GM18505 (cell line): ENCODE measurements at regions not wholly inside any gene's neighbourhood (a gene's known extent, or its start where the extent isn't known, plus 50 kb on each side); places are given as distances from the start of the nearest gene placed in this dataset.
"Not testable (repeated sequence)": the region's sequence is repeated elsewhere in the genome, so short reads cannot be mapped to it uniquely, and the experiment has no call there.

ENCODE experiments used
- ATAC-seq: cut with Tn5 transposase; IDR thresholded peaks from one replicate; pipeline ENCODE4 v1.9.1; 2021; ENCODE audit not compliant: unreplicated experiment

- ATAC-seq: not testable (repeated sequence)
Measured at GRCh38 chr18:14460364-14460763, 83.0 kb downstream of the POTEC start.

- ATAC-seq: not testable (repeated sequence)
Measured at GRCh38 chr18:14459826-14460225, 83.6 kb downstream of the POTEC start.

GRCh38 chr18:14458009-14458945 is 85.1 kb downstream of the POTEC start:
- not testable (repeated sequence) for ATAC-seq

- not testable (repeated sequence) for ATAC-seq
Measured at GRCh38 chr18:14450637-14451009, 92.8 kb downstream of the POTEC start.

- not testable (repeated sequence) for ATAC-seq
Measured at GRCh38 chr18:14449995-14450636, 93.3 kb downstream of the POTEC start.

DNA sequence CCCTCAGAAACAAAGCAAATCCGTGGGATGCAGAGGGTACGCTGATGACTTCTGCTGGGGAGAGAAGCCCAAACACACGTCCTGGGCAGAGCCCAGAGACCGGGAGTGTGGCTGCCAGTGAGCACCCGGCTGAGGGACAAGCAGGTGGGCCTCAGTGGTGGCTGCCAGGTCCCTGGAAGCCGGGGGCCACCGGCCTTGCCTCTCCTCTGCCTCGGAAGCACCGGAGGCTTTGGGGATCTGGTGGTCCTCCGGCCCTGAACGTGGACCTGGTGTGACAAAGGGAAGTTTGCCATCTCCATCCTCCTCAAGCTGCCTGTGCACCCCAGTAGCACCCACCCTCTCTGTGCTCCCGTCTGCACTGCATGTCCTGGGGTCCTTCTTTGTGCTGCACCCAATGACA is 94.3 kb downstream of the POTEC start:
- ATAC-seq: not testable (repeated sequence)

GRCh38 chr18:14447715-14448114 is 95.7 kb downstream of the POTEC start:
- not testable (repeated sequence) for ATAC-seq

DNA sequence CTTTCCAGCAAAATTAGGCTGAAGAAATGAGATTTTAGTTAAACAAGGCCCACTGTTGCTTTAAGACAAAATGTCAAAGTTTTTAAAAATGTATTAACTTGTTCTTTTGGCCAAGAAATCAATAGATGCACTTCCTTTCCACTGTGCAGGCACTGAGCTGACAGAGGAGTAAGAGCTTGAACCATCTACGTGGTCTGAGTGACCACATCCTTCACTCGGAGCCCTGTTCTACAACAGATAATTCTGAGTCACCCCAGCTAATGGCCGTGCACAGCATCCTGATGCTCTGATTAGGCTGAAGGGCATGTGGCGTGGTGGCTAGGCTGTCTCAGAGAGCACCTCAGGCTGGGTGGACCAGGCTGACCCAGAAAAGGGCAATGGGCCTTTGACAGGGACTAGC is 107.9 kb downstream of the POTEC start:
- ATAC-seq: not testable (repeated sequence)

DNA sequence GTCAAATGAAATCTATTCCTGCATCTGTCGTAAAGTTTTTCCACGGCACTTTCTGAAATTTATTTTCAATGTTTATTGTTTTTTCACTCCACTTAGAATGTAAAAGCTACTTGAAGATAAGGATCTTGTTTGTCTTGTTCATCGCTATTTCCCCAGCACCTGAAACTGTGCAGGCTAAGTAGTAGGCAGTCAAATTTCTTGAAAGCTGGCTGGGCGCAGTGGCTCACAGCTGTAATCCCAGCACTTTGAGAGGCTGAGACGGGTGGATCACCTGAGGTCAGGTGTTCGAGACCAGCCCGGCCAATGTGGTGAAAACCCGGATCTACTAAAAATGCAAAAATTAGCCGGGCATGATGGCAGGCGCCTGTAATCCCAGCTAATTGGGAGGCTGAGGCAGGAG is 111.0 kb downstream of the POTEC start:
- not testable (repeated sequence) for ATAC-seq

DNA sequence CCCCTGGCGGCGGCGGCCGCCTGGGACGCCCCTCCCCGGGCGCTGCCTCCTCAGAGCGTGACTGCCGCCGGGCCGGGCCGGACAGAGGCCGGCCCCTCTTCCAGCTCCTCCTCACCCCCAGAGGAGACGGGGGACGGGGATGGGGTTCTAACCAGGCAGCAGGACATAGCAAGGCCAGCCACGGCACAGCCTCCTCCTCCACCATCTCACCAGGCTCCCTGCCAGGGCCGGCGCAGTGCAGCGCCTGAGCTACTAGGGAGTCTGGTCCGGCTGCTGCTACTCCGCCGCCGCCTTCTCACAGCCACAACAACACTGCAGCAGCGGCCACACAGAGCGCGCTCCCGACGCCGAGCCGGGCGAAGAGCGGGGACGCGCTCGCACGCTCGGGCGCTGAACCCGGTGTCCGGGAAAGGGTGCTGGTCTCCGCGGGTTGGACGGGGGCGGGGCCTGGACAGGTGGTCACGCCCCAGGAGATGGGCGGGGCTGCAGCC is 112.3 kb downstream of the POTEC start:
- ATAC-seq: not testable (repeated sequence)

- not testable (repeated sequence) for ATAC-seq
Measured at GRCh38 chr18:14415806-14416205, 127.6 kb downstream of the POTEC start.

DNA sequence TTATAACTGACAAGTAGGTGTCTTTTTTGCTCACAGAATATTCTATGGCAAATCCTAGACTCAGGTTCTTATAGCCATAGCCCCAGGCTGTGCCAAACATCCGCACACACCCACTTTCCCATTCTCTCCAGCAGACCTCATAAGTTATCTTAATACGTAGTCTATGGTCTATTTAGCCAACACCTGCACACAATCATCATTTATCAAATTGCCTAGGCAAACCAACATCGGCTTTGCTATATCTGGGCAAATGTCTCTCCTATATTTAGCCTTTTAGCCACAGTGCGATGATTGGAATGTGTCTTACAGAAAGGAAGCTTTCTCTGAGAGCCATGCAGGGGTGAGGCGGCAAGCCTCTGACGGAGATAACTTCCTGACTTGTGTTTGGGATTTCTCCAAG is 128.0 kb downstream of the POTEC start:
- not testable (repeated sequence) for ATAC-seq

- not testable (repeated sequence) for ATAC-seq
Measured at GRCh38 chr18:14395533-14395932, 147.9 kb downstream of the POTEC start.

DNA sequence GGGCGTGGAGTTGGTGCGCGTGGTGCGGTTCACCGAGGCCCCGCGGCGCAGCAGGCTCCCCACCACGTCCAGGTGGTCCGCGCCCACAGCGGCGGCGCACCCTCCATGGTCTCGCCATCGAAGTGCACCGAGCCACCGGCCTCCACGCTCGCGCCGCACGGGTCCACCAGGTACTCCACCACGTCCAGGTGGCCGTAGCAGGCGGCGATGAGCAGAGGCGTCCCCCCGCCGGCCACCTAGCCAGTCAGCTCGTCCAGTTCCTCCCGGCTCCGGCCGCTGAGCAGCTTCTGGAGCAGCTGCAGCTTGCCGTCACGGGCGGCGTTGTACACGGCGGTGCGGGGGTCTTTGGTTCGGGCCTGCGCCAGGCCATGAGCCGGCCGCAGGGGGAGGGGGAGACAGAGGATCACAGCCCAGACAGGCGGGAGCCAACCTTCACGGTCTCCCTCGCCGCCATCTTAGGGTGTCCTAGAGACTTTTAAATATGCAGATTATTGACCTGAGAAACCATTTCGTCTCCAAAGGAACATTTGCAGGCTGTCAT is 149.8 kb downstream of the POTEC start:
- not testable (repeated sequence) for ATAC-seq

- ATAC-seq: not testable (repeated sequence)
Measured at GRCh38 chr18:14392604-14393003, 150.8 kb downstream of the POTEC start.

DNA sequence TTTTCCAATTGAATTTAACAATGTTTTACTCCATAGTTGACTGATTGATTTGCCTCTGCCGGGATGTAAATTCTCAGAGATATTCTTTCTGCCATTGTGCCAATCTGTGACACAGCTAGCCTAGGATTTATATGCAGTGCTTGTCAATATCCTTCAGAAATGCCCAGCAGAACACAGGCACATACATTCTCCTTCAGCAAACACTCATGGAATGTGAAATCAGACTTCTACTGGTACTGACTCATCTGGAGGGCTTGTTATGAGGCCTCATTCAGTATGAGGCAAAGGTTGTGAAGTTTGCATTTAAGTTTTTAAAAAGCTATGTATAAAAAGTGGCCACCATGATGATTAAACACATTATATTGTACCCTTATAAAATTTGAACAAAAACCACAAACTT is 158.4 kb downstream of the POTEC start:
- not testable (repeated sequence) for ATAC-seq

DNA sequence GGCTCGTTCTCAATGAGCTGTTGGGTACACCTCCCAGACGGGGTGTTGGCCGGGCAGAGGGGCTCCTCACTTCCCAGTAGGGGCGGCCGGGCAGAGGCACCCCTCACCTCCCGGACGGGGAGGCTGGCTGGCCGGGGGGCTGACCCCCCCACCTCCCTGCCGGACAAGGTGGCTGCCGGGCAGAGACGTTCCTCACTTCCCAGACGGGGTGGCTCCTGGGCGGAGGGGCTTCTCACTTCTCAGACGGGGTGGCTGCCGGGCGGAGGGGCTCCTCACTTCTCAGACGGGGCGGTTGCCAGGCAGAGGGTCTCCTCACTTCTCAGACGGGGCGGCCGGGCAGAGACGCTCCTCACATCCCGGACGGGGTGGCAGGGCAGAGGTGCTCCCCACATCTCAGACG is 160.7 kb downstream of the POTEC start:
- ATAC-seq: not testable (repeated sequence)

GRCh38 chr18:14379489-14379888 is 163.9 kb downstream of the POTEC start:
- ATAC-seq: not testable (repeated sequence)

DNA sequence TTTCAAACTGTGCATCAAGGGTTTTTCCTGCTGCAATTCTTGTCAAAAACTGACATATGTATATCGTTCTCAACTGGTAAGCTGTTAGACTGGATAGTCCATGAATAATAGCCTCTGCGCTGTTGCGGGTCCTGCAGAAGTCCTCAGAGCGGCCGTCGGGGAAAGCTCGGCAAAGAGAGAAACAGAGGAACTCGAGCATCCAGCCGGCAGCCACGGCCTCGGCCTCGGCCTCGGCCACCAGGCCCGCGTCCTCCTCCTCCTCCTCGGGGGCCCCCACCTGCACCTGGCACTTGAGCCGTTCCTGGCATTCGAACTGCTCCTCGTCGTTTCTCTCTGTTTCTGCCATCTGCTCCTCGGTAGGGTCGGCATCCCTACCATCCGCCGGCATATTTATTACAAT is 165.0 kb downstream of the POTEC start:
- not testable (repeated sequence) for ATAC-seq

DNA sequence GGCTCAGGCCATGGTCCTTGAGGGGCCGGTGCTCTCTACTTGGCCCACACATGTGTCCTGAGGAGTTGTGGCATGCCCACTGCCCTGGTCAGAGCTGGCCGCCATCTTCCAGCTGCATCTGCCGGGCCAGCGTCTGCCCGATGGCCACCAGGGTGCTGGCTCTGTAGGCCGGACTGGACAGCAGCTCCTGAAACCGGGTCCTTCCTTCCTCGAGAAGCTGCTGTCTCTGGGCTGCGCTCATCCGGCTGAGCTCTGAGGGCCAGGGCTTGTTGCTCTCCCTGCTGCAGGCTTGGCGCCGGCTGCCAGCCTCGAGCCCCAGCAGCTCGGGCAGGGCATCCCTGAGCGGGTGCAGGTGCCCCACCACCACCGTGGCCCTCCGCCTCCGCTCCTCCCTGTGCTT is 182.1 kb downstream of the POTEC start:
- not testable (repeated sequence) for ATAC-seq
